ENCODE measurements at regions not wholly inside any gene's neighbourhood (a gene's known extent, or its start where the extent isn't known, plus 50 kb on each side); places are given as distances from the start of the nearest gene placed in this dataset.

GRCh38 chr15:61681038-61681418, 379.2 kb downstream of the VPS13C start:
- intact Hi-C loops (cut with micrococcal nuclease): no loop called here
- Mint-ChIP-seq H3K9me3 (peaks cover 7% of the 10 kb centered on the region), H3K27me3 (peaks cover 10% of the 10 kb centered on the region), H3K27ac (no peak overlapping the region), H3K4me1 (no peaks in the 10 kb centered on the region), H3K36me3 (ENCODE audit: low read depth) (no peaks in the 10 kb centered on the region), H3K4me3 (no peak overlapping the region)
- ChIA-PET CTCF (no interaction called here), POLR2A (no interaction called here)
- ATAC-seq (ENCODE audit: low read depth) (no peak), DNase-seq (no peak)
- no peak for TF ChIP-seq CTCF (IDR thresholded peaks at IDR 0.05)

DNA sequence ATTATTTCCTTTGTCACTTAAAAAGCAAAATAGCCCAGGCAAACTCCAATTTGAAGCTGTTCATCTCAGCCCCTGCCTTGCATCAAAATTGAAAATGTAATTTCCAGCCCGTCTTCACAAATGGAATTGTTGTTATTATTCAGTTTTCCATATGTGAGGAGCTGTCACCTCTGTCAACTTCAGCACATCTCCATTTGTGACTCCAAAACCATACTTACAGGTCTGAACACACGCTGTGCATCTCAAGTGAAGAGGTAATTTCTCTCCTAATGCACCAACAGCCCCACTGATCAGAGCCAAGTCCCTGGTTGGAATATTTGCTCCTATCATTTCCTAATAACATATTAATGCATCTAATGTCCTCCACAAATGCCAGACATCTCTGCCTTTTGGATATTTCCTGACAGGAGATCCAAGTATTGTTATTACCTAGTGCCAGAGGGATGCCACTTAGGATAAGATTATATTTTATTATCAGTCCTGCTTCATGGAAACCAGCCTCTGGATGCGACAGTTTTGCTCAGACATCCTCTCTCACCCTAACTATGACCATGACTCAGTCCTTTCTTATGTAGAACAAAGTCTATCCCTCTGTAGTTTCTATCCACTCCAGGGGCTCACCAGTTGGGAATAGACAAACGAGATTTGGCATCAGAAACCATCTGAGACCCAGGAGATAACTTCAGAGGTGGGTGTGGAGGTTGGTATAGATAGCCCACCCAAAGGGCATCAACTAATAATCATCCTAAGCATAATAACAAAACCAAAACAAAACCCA, 379.8 kb downstream of the VPS13C start:
- ATAC-seq (ENCODE audit: low read depth) (no peak), DNase-seq (no peak)
- TF ChIP-seq CTCF (IDR thresholded peaks at IDR 0.05): no peak
- peaks cover 7% of the 10 kb centered on the region for H3K9me3 Mint-ChIP-seq
- intact Hi-C loops (cut with micrococcal nuclease): no loop called here
- peaks cover 10% of the 10 kb centered on the region for H3K27me3 Mint-ChIP-seq
- no peak overlapping the region for H3K4me3 Mint-ChIP-seq
- CTCF ChIA-PET: no interaction called here
- POLR2A ChIA-PET: no interaction called here
- H3K4me1 Mint-ChIP-seq: no peaks in the 10 kb centered on the region
- H3K27ac Mint-ChIP-seq: no peak overlapping the region
- no peaks in the 10 kb centered on the region for H3K36me3 Mint-ChIP-seq (ENCODE audit: low read depth)

DNA sequence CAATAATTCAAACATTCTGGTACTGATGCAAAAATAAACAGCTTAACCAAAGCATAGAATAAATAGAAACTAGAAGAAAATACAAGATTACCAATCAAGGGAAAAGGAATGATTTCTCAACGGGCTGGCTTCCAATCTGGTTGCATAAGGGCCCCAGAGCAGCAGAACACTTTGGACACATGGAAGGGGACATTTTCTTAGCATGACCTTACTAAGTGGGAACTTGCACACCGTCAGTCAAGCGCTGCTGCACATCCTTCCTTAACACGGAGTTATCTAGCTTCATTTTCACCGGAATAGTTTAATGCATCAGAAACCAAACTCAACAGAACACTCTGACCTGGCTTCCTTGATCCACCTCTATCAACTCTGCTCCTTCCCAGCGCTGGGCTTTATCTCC, 388.5 kb downstream of the VPS13C start:
- Mint-ChIP-seq H3K27ac (no peak overlapping the region), H3K4me1 (no peaks in the 10 kb centered on the region), H3K4me3 (no peak overlapping the region), H3K27me3 (peaks cover 1% of the 10 kb centered on the region), H3K36me3 (ENCODE audit: low read depth) (no peaks in the 10 kb centered on the region), H3K9me3 (peaks cover 2% of the 10 kb centered on the region)
- POLR2A ChIA-PET: no interaction called here
- DNase-seq (no peak), ATAC-seq (ENCODE audit: low read depth) (no peak)
- TF ChIP-seq CTCF (IDR thresholded peaks at IDR 0.05): no peak
- CTCF ChIA-PET: no interaction called here
- intact Hi-C loops (cut with micrococcal nuclease): no loop called here

DNA sequence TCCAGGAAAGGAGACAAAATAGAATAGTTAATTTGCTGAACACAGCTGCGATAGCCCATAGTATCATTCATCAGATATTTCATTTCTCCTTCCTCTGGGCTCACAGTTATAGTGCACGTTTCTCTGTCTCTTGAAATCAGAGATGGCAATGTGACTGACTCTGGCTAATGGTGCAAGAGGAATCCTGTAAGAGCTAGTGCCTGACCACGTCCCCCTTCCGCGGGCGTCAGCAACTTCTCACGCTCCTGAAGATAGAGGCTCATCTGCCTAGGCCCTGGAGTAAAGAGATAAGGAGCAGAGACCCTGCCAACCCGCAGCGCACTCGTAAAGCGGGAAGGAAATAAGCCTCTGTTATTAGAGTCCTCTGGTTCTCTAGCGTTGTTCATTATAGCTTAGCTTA, 391.8 kb downstream of the VPS13C start:
- peaks cover 6% of the 10 kb centered on the region for H3K27me3 Mint-ChIP-seq
- TF ChIP-seq CTCF (IDR thresholded peaks at IDR 0.05): no peak
- ATAC-seq (ENCODE audit: low read depth): no peak
- H3K4me1 Mint-ChIP-seq: no peaks in the 10 kb centered on the region
- CTCF ChIA-PET: no interaction called here
- DNase-seq: no peak
- intact Hi-C loops (cut with micrococcal nuclease): no loop called here
- no peak overlapping the region for H3K4me3 Mint-ChIP-seq
- POLR2A ChIA-PET: no interaction called here
- no peaks in the 10 kb centered on the region for H3K9me3 Mint-ChIP-seq
- no peaks in the 10 kb centered on the region for H3K36me3 Mint-ChIP-seq (ENCODE audit: low read depth)
- no peak overlapping the region for H3K27ac Mint-ChIP-seq

GRCh38 chr15:61661791-61662190, 398.5 kb downstream of the VPS13C start:
- POLR2A ChIA-PET: no interaction called here
- peaks cover 12% of the 10 kb centered on the region for H3K27me3 Mint-ChIP-seq
- intact Hi-C loops (cut with micrococcal nuclease): no loop called here
- no peak overlapping the region for H3K4me3 Mint-ChIP-seq
- CTCF ChIA-PET: no interaction called here
- no peaks in the 10 kb centered on the region for H3K4me1 Mint-ChIP-seq
- ATAC-seq (ENCODE audit: low read depth) (no peak), DNase-seq (no peak)
- H3K9me3 Mint-ChIP-seq: peaks cover 8% of the 10 kb centered on the region
- TF ChIP-seq CTCF (IDR thresholded peaks at IDR 0.05): no peak
- no peak overlapping the region for H3K27ac Mint-ChIP-seq
- no peaks in the 10 kb centered on the region for H3K36me3 Mint-ChIP-seq (ENCODE audit: low read depth)

All from activated B cell treated with CpG ODN at 0.5 μM for 24 hours (primary cell).